Ascending aorta (tissue), 2 donors: ENCODE measurements at regions not wholly inside any gene's neighbourhood (a gene's known extent, or its start where the extent isn't known, plus 50 kb on each side); places are given as distances from the start of the nearest gene placed in this dataset.
"Not testable (repeated sequence)": the region's sequence is repeated elsewhere in the genome, so short reads cannot be mapped to it uniquely, and the experiment has no call there.

Source experiments
- DNase-seq, 2 donors: peaks; one replicate each; pipeline ENCODE4 v3.0.0-alpha.2; 2019; ENCODE audit warnings: low spot score in 2 of 2
- H3K27ac ChIP-seq, 2 donors: fragments of 200-600 bp; sonication (generic); one replicate each; pipeline ENCODE4 v1.5.1; 2016 to 2017; ENCODE audit warnings: mild to moderate bottlenecking in 1 of 2
- H3K27me3 ChIP-seq: fragments of 200-600 bp; sonication (generic); one replicate; pipeline ENCODE4 v1.5.1; 2017
- H3K36me3 ChIP-seq, 2 donors: fragments of 200-600 bp; sonication (generic); one replicate each; pipeline ENCODE4 v1.5.1; 2016
- H3K4me1 ChIP-seq, 2 donors: fragments of 200-600 bp; sonication (generic); one replicate each; pipeline ENCODE4 v1.5.1; 2016 to 2017; ENCODE audit warnings: mild to moderate bottlenecking in 1 of 2
- H3K4me3 ChIP-seq, 2 donors: fragments of 200-600 bp; sonication (generic); one replicate each; pipeline ENCODE4 v1.5.1; 2016 to 2017; ENCODE audit warnings: mild to moderate bottlenecking in 1 of 2
- H3K9me3 ChIP-seq, 2 donors: fragments of 200-600 bp; sonication (generic); one replicate each; pipeline ENCODE4 v1.5.1; 2016
- intact Hi-C: fragments of 100-400 bp; cut with DNase I; formaldehyde crosslinking; loops from one replicate; pipeline ENCODE4 v1.15.1; 2023
- TF ChIP-seq, protein P1 (sequence below), 3 experiments: fragments of 200-600 bp in 2 of 3; fragments of 450-650 bp in 1 of 3; sonication (generic) in 2 of 3; IDR thresholded peaks; one replicate each; pipeline ENCODE4 v1.5.1; 2016 to 2019; ENCODE audit warnings: antibody characterized with exemption in 3 of 3, mild to moderate bottlenecking in 1 of 3, moderate library complexity in 1 of 3

DNA sequence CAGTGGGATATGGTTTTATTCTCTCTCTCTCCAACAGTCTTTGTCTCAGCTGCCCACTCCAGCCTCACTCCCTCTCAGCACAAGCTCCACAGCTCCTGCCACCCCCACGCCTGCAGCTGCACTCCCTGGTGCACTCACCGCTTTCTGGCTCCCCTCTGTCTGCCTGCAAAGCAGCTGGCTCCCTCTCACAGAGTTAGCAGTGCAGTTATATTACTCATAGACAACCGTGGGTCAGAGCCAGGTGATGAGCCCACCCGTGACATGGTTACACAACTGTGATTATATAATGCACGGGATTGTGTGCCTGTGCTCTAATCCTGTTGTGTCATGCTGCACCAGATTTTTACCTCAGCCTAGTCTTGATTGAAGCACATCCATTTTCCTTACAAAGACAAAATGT is 276.9 kb upstream of the CHAC2 start:
- DNase-seq: peak; percentile 27 to 66
- H3K9me3 ChIP-seq: no peaks in the 10 kb centered on the region
- no peak overlapping the region for H3K4me3 ChIP-seq
- intact Hi-C loops: no loop called here
- TF ChIP-seq, protein P1, sequence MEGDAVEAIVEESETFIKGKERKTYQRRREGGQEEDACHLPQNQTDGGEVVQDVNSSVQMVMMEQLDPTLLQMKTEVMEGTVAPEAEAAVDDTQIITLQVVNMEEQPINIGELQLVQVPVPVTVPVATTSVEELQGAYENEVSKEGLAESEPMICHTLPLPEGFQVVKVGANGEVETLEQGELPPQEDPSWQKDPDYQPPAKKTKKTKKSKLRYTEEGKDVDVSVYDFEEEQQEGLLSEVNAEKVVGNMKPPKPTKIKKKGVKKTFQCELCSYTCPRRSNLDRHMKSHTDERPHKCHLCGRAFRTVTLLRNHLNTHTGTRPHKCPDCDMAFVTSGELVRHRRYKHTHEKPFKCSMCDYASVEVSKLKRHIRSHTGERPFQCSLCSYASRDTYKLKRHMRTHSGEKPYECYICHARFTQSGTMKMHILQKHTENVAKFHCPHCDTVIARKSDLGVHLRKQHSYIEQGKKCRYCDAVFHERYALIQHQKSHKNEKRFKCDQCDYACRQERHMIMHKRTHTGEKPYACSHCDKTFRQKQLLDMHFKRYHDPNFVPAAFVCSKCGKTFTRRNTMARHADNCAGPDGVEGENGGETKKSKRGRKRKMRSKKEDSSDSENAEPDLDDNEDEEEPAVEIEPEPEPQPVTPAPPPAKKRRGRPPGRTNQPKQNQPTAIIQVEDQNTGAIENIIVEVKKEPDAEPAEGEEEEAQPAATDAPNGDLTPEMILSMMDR (IDR thresholded peaks at IDR 0.05): no peak
- H3K4me1 ChIP-seq: peaks cover 0 to 19% of the 10 kb centered on the region in 2 donors
- H3K27ac ChIP-seq: peak overlapping the region in 1 of 2 donors; percentile 27
- H3K27me3 ChIP-seq: no peaks in the 10 kb centered on the region
- no peaks in the 10 kb centered on the region for H3K36me3 ChIP-seq

DNA sequence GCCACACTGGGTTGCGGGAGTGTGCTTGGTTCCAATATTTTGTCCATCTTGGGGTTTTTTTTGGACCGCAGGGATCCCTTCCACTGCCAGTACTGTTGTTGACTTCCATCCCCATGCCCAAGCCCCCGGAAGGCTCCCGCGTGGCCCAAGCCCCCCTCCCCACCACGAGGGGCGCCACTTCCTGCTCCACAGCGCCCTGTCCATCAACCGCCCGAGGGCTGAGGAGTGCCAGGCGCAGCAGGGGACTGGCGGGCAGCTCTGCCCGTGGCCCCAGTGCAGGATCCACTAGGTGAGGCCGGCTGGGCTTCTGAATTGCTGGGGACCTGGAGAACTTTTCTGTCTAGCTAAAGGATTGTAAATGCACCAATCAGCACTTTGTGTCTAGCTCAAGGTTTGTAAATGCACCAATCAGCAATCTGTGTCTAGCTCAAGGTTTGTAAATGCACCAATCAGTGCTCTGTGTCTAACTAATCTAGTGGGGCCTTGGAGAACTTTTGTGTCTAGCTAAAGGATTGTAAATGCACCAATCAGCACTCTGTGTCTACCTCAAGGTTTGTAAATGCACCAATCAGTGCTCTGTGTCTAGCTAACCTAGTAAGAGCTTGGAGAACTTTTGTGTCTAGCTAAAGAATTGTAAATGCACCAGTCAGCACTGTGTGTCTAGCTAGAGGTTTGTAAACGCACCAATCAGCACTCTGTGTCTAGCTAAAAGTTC is 281.3 kb upstream of the CHAC2 start:
- DNase-seq, H3K27ac ChIP-seq, H3K9me3 ChIP-seq, H3K27me3 ChIP-seq, H3K4me3 ChIP-seq, H3K36me3 ChIP-seq, intact Hi-C loops: not testable (repeated sequence)
- H3K4me1 ChIP-seq: peaks cover 0 to 22% of the 10 kb centered on the region in 2 donors

DNA sequence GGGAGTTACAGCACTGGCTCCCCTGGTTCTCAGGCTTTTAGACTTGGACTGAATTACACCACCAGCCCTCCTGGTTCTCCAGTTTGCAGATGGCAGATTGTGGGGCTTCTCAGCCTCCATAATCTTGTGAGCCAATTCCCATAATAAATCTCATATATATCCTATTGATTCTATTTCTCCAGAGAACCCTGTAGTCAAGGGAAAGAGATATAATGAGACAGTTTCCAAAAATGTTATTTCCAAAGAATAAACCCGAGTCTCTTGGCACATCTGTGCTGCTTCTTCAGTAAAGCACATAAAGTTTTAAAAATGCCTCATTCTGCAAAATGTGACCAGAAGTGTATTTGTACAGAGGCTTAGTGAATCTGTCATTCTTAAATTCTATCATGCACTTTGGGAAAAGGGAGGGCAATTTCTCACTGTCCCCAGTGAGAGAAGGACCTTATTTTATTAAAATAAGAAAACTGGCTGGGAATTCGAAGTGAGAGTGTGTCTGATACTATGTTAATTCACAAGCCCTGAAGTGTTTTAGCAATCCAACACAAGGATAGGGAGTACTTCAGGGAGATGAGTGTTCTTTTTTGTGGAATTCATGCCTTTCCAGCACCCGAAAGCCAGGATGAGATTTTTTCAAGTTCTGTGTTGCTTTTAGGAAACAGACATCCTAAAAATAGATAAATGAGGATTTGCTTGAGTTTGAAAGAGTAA is 282.4 kb upstream of the CHAC2 start:
- H3K27ac ChIP-seq: no peak overlapping the region
- H3K9me3 ChIP-seq: no peaks in the 10 kb centered on the region
- no peak overlapping the region for H3K4me3 ChIP-seq
- peaks cover 0 to 19% of the 10 kb centered on the region in 2 donors for H3K4me1 ChIP-seq
- intact Hi-C loops: no loop called here
- no peaks in the 10 kb centered on the region for H3K36me3 ChIP-seq
- TF ChIP-seq, protein P1 (IDR thresholded peaks at IDR 0.05): no peak
- DNase-seq: no peak
- H3K27me3 ChIP-seq: no peaks in the 10 kb centered on the region

DNA sequence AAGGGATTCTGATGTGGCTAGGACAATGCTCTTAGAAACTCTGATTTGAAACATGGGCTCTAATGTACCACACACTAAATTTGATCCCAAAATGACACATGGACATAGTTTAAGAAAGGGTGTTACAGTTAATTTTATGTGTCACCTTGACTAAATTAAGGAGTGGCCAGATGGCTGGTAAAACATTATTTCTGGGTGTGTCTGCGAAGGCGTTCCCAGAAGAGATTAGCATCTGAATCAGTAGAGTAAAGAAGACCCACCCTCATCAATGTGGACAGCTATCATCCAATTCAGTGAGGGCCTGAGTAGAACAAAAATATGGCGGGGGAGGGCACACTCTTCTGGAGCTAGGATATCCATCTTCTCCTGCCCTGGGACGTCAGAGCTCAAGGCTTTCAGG is 283.1 kb upstream of the CHAC2 start:
- H3K27me3 ChIP-seq: no peaks in the 10 kb centered on the region
- H3K4me1 ChIP-seq: peaks cover 0 to 16% of the 10 kb centered on the region in 2 donors
- H3K4me3 ChIP-seq: no peak overlapping the region
- TF ChIP-seq, protein P1 (IDR thresholded peaks at IDR 0.05): no peak
- intact Hi-C loops: no loop called here
- H3K27ac ChIP-seq: no peak overlapping the region
- no peaks in the 10 kb centered on the region for H3K36me3 ChIP-seq
- no peaks in the 10 kb centered on the region for H3K9me3 ChIP-seq
- DNase-seq: no peak

DNA sequence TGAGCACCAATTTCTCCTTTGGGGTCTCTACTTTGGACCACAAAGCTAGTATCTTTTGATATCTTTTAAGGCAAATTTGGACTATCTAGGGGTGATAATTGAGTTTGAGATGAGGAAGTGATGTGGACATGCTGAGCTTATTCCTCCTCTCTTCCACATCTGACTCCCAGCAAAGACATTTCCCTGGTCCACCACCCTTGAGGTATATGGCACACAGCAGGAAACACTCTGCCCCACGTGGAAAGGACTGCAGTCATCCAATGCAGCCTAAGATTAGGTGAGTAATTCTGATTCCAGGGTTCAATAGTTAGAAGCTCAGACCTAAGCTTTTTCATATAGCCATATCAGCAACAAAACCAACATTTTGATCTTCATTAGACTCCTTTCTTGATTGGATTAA is 290.1 kb upstream of the CHAC2 start:
- Histone ChIP-seq H3K27me3 (no peaks in the 10 kb centered on the region), H3K36me3 (no peaks in the 10 kb centered on the region), H3K27ac (no peak overlapping the region), H3K9me3 (no peaks in the 10 kb centered on the region), H3K4me3 (no peak overlapping the region), H3K4me1 (no peaks in the 10 kb centered on the region)
- intact Hi-C loops: no loop called here
- TF ChIP-seq, protein P1 (IDR thresholded peaks at IDR 0.05): no peak
- no peak for DNase-seq

DNA sequence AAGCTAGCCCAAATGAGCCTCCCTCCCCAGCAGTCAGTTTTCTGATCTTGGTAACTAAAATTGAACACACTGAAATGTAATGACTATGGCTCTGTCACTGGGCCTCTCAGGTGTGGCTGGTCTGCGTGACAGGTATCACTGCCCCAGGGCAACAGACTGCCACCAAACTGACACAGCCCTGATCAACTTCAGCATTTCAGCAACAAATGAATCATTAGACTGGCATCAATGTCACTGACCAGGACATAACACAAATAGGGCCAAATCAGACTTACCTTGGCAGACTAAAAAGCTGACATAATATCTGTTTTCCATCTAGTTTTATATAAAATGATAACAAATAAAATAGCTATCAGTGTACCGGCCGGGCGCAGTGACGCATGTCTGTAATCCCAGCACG is 290.8 kb upstream of the CHAC2 start:
- no peak overlapping the region for H3K4me3 ChIP-seq
- no peaks in the 10 kb centered on the region for H3K4me1 ChIP-seq
- no peaks in the 10 kb centered on the region for H3K9me3 ChIP-seq
- TF ChIP-seq, protein P1 (IDR thresholded peaks at IDR 0.05): no peak
- intact Hi-C loops: no loop called here
- H3K27ac ChIP-seq: no peak overlapping the region
- H3K36me3 ChIP-seq: no peaks in the 10 kb centered on the region
- DNase-seq: no peak
- H3K27me3 ChIP-seq: no peaks in the 10 kb centered on the region
